Neuronal stem cell (in vitro differentiated cells): ENCODE measurements at regions not wholly inside any gene's neighbourhood (a gene's known extent, or its start where the extent isn't known, plus 50 kb on each side); places are given as distances from the start of the nearest gene placed in this dataset.

Experiments
- DNase-seq: peaks from one replicate; pipeline ENCODE4 v3.0.0-alpha.2; 2013; ENCODE audit warnings: low spot score
- H2AFZ ChIP-seq: one replicate; pipeline ENCODE4 v1.6.1; 2013; ENCODE audit warnings: mild to moderate bottlenecking, low read length, inconsistent platforms
- H2AK5ac ChIP-seq: 2 replicates; pipeline ENCODE4 v1.6.1; 2013; ENCODE audit warnings: low read depth, mild to moderate bottlenecking, inconsistent platforms, low read length, moderate library complexity, mixed read lengths
- H2BK120ac ChIP-seq: 2 replicates; pipeline ENCODE4 v1.6.1; 2013; ENCODE audit warnings: low read depth, mild to moderate bottlenecking, inconsistent platforms, low read length, moderate library complexity, mixed read lengths
- H2BK12ac ChIP-seq: one replicate; pipeline ENCODE4 v1.6.1; 2013; ENCODE audit warnings: low read length, inconsistent platforms
- H2BK15ac ChIP-seq: 2 replicates; pipeline ENCODE4 v1.6.1; 2013; ENCODE audit warnings: mild to moderate bottlenecking, low read length, inconsistent platforms, mixed read lengths
- H2BK5ac ChIP-seq: one replicate; pipeline ENCODE4 v1.6.1; 2013; ENCODE audit warnings: inconsistent platforms, mild to moderate bottlenecking, low read length, moderate library complexity
- H3K14ac ChIP-seq: one replicate; pipeline ENCODE4 v1.6.1; 2013; ENCODE audit warnings: low read length, inconsistent platforms
- H3K18ac ChIP-seq: 2 replicates; pipeline ENCODE4 v1.6.1; 2013; ENCODE audit warnings: low read length, inconsistent platforms
- H3K23ac ChIP-seq: 2 replicates; pipeline ENCODE4 v1.6.1; 2013; ENCODE audit warnings: low read depth, mild to moderate bottlenecking, mixed read lengths, low read length, inconsistent platforms; ENCODE audit not compliant: poor library complexity
- H3K27ac ChIP-seq: replicated peaks from 3 replicates; pipeline ENCODE4 v1.5.1; 2013; ENCODE audit warnings: low read length, inconsistent platforms
- H3K27me3 ChIP-seq, 3 experiments: 2 replicates each; pipeline ENCODE4 v1.6.1; 2013; ENCODE audit warnings: low read length in 3 of 3, mild to moderate bottlenecking in 2 of 3, inconsistent platforms in 1 of 3, low read depth in 1 of 3, mixed read lengths in 1 of 3, moderate library complexity in 1 of 3; ENCODE audit not compliant: control insufficient read depth in 3 of 3, insufficient read depth in 3 of 3
- H3K36me3 ChIP-seq, 2 donors: replicated peaks in 1 of 2; 2 replicates each; pipeline ENCODE4 v1.6.1; 2013; ENCODE audit warnings: low read length in 2 of 2; ENCODE audit not compliant: control insufficient read depth in 2 of 2, insufficient read depth in 2 of 2
- H3K4ac ChIP-seq: 2 replicates; pipeline ENCODE4 v1.6.1; 2013; ENCODE audit warnings: inconsistent platforms, mild to moderate bottlenecking, low read length, moderate library complexity
- H3K4me1 ChIP-seq, 2 donors: 1 replicate in 1 of 2; 2 replicates in 1 of 2; pipeline ENCODE4 v1.6.1; 2013; ENCODE audit warnings: low read length in 2 of 2, low read depth in 1 of 2; ENCODE audit not compliant: control insufficient read depth in 2 of 2, insufficient read depth in 1 of 2
- H3K4me2 ChIP-seq: one replicate; pipeline ENCODE4 v1.6.1; 2013; ENCODE audit warnings: mild to moderate bottlenecking, low read length, inconsistent platforms; ENCODE audit not compliant: insufficient read depth, poor library complexity, severe bottlenecking
- H3K4me3 ChIP-seq, 2 donors: 2 replicates each; pipeline ENCODE4 v1.5.1; 2013; ENCODE audit warnings: low read length in 2 of 2, mild to moderate bottlenecking in 2 of 2, inconsistent platforms in 1 of 2, moderate library complexity in 1 of 2
- H3K79me1 ChIP-seq: one replicate; pipeline ENCODE4 v1.6.1; 2013; ENCODE audit warnings: low read depth, mild to moderate bottlenecking, inconsistent platforms, low read length, moderate library complexity
- H3K9ac ChIP-seq: one replicate; pipeline ENCODE4 v1.6.1; 2013; ENCODE audit warnings: mild to moderate bottlenecking, low read depth, low read length, inconsistent platforms; ENCODE audit not compliant: poor library complexity
- H3K9me3 ChIP-seq, 2 donors: replicated peaks in 1 of 2; 2 replicates each; pipeline versions ENCODE3 to v1.6.1; 2013; ENCODE audit warnings: low read length in 2 of 2, mild to moderate bottlenecking in 2 of 2, inconsistent platforms in 1 of 2, low read depth in 1 of 2, mixed read lengths in 1 of 2, moderate library complexity in 1 of 2; ENCODE audit not compliant: control insufficient read depth in 2 of 2, insufficient read depth in 1 of 2
- H4K8ac ChIP-seq: one replicate; pipeline ENCODE4 v1.6.1; 2013; ENCODE audit warnings: low read depth, mild to moderate bottlenecking, inconsistent platforms, low read length, moderate library complexity
- H4K91ac ChIP-seq: one replicate; pipeline ENCODE4 v1.6.1; 2013; ENCODE audit warnings: low read length, low read depth, mild to moderate bottlenecking, inconsistent platforms; ENCODE audit not compliant: poor library complexity
- WGBS, 2 donors: extraction: QIAGEN DNeasy Blood & Tissue Kit; methylation state at CpG; one replicate each; pipeline ENCODE4 v1.1.7; 2013; ENCODE audit warnings: missing lambda C conversion rate in 2 of 2, mixed read lengths in 1 of 2; ENCODE audit not compliant: insufficient read length in 2 of 2, insufficient replicate concordance in 1 of 2; ENCODE audit errors: extremely low coverage in 2 of 2; 5-methylcytosine and 5-hydroxymethylcytosine counted together

- no peak overlapping the region for H2AFZ ChIP-seq
- no peak overlapping the region for H2BK5ac ChIP-seq
- no CpG with 5 or more reads among the region's 2 CpGs for WGBS, 2 donors
Observed at GRCh38 chr1:217953922-217954321, 322.8 kb downstream of the SPATA17 start.

GRCh38 chr1:217955723-217956122 lies 324.6 kb downstream of the SPATA17 start:
- no peaks in the 10 kb centered on the region for H3K4me1 ChIP-seq
- no peak overlapping the region for H3K23ac ChIP-seq
- no peaks in the 10 kb centered on the region for H3K79me1 ChIP-seq
- H3K14ac ChIP-seq: no peak overlapping the region
- H3K36me3 ChIP-seq: no peaks in the 10 kb centered on the region
- no peak overlapping the region for H2BK12ac ChIP-seq
- no peak overlapping the region for H3K27ac ChIP-seq
- no peak overlapping the region for H2AK5ac ChIP-seq
- no peak overlapping the region for H2BK15ac ChIP-seq
- H3K9ac ChIP-seq: no peak overlapping the region
- no peak overlapping the region for H4K91ac ChIP-seq
- H4K8ac ChIP-seq: no peak overlapping the region
- no peak overlapping the region for H3K18ac ChIP-seq
- no peaks in the 10 kb centered on the region for H3K27me3 ChIP-seq
- H2BK5ac ChIP-seq: no peak overlapping the region
- no peak overlapping the region for H2BK120ac ChIP-seq
- H3K4me2 ChIP-seq: no peak overlapping the region
- peaks cover 0 to 5% of the 10 kb centered on the region in 2 donors for H3K9me3 ChIP-seq
- H2AFZ ChIP-seq: no peak overlapping the region
- H3K4me3 ChIP-seq: no peak overlapping the region
- no peak overlapping the region for H3K4ac ChIP-seq
- no peak for DNase-seq

More at GRCh38 chr1:217953922-217954321, 322.8 kb downstream of the SPATA17 start:
- H2BK12ac ChIP-seq: no peak overlapping the region
- H3K18ac ChIP-seq: no peak overlapping the region
- no peaks in the 10 kb centered on the region for H3K36me3 ChIP-seq
- no peaks in the 10 kb centered on the region for H3K4me1 ChIP-seq
- H2BK120ac ChIP-seq: no peak overlapping the region
- H3K9ac ChIP-seq: no peak overlapping the region
- H2AK5ac ChIP-seq: no peak overlapping the region
- no peak overlapping the region for H4K8ac ChIP-seq
- no peak overlapping the region for H2BK15ac ChIP-seq
- no peaks in the 10 kb centered on the region for H3K27me3 ChIP-seq
- no peak overlapping the region for H3K23ac ChIP-seq
- H4K91ac ChIP-seq: no peak overlapping the region
- no peak overlapping the region for H3K27ac ChIP-seq
- peaks cover 0 to 6% of the 10 kb centered on the region in 2 donors for H3K9me3 ChIP-seq
- no peak overlapping the region for H3K4me3 ChIP-seq
- DNase-seq: no peak
- H3K4ac ChIP-seq: no peak overlapping the region
- H3K14ac ChIP-seq: no peak overlapping the region
- H3K4me2 ChIP-seq: no peak overlapping the region
- no peaks in the 10 kb centered on the region for H3K79me1 ChIP-seq

GRCh38 chr1:217965156-217965786 lies 319.8 kb upstream of the RRP15 start:
- H3K27ac ChIP-seq: no peak overlapping the region
- no peak overlapping the region for H3K4ac ChIP-seq
- no peaks in the 10 kb centered on the region for H3K4me1 ChIP-seq
- H4K91ac ChIP-seq: no peak overlapping the region
- WGBS, 2 donors: no CpG with 5 or more reads among the region's 8 CpGs
- no peak overlapping the region for H2BK15ac ChIP-seq
- peak overlapping the region; percentile 25 for H2BK12ac ChIP-seq
- no peak overlapping the region for H2BK120ac ChIP-seq
- H3K18ac ChIP-seq: peak overlapping the region; percentile 77
- H2BK5ac ChIP-seq: no peak overlapping the region
- H3K4me2 ChIP-seq: no peak overlapping the region
- H3K36me3 ChIP-seq: no peaks in the 10 kb centered on the region
- H3K4me3 ChIP-seq: peak overlapping the region in 1 of 2 donors; percentile 0
- H3K79me1 ChIP-seq: no peaks in the 10 kb centered on the region
- peaks cover 0 to 3% of the 10 kb centered on the region in 2 donors for H3K9me3 ChIP-seq
- H3K23ac ChIP-seq: no peak overlapping the region
- H3K9ac ChIP-seq: no peak overlapping the region
- no peak for DNase-seq
- H2AFZ ChIP-seq: no peak overlapping the region
- H2AK5ac ChIP-seq: no peak overlapping the region
- H3K14ac ChIP-seq: peak overlapping the region; percentile 71
- H4K8ac ChIP-seq: peak overlapping the region; percentile 70
- H3K27me3 ChIP-seq: peaks cover 0 to 3% (median 0%) of the 10 kb centered on the region in 3 experiments

GRCh38 chr1:217968085-217968484 lies 317.0 kb upstream of the RRP15 start:
- H4K91ac ChIP-seq: no peak overlapping the region
- peak overlapping the region; percentile 21 for H3K14ac ChIP-seq
- H2BK5ac ChIP-seq: no peak overlapping the region
- DNase-seq: no peak
- peak overlapping the region; percentile 64 for H3K18ac ChIP-seq
- no peak overlapping the region for H4K8ac ChIP-seq
- no peak overlapping the region for H3K4me3 ChIP-seq
- H2BK120ac ChIP-seq: no peak overlapping the region
- no peak overlapping the region for H3K4ac ChIP-seq
- H3K23ac ChIP-seq: peak overlapping the region; percentile 73
- H2BK12ac ChIP-seq: no peak overlapping the region
- H2AK5ac ChIP-seq: peak overlapping the region; percentile 63
- no peak overlapping the region for H3K9ac ChIP-seq
- peaks cover 0 to 3% of the 10 kb centered on the region in 2 donors for H3K9me3 ChIP-seq
- H2BK15ac ChIP-seq: no peak overlapping the region
- H2AFZ ChIP-seq: no peak overlapping the region
- H3K27ac ChIP-seq: no peak overlapping the region
- H3K36me3 ChIP-seq: no peaks in the 10 kb centered on the region
- H3K4me1 ChIP-seq: no peaks in the 10 kb centered on the region
- H3K4me2 ChIP-seq: no peak overlapping the region
- no peaks in the 10 kb centered on the region for H3K79me1 ChIP-seq
- WGBS, 2 donors: no CpG with 5 or more reads among the region's 7 CpGs
- peaks cover 0 to 3% (median 0%) of the 10 kb centered on the region in 3 experiments for H3K27me3 ChIP-seq
